Middle frontal gyrus (tissue), 1 donor: ENCODE measurements at regions not wholly inside any gene's neighbourhood (a gene's known extent, or its start where the extent isn't known, plus 50 kb on each side); places are given as distances from the start of the nearest gene placed in this dataset.
"Not testable (repeated sequence)": the region's sequence is repeated elsewhere in the genome, so short reads cannot be mapped to it uniquely, and the experiment has no call there.

Experiments used
- DNase-seq: peaks from one replicate; pipeline ENCODE4 v3.0.0-alpha.2; 2015; ENCODE audit warnings: low spot score; ENCODE audit errors: extremely low spot score

- no peak for DNase-seq
Measured at GRCh38 chr18:56282234-56283104, 355.9 kb downstream of the TXNL1 start.

GRCh38 chr18:56279816-56280215 lies 358.6 kb downstream of the TXNL1 start:
- not testable (repeated sequence) for DNase-seq

- no peak for DNase-seq
Measured at GRCh38 chr18:56278421-56279003, 359.9 kb downstream of the TXNL1 start.

GRCh38 chr18:56276466-56276865 lies 361.9 kb downstream of the TXNL1 start:
- no peak for DNase-seq

GRCh38 chr18:56273541-56274219 lies 364.7 kb downstream of the TXNL1 start:
- no peak for DNase-seq

GRCh38 chr18:56270671-56271250 lies 367.6 kb downstream of the TXNL1 start:
- DNase-seq, result no peak

GRCh38 chr18:56269958-56270357 lies 368.4 kb downstream of the TXNL1 start:
- no peak for DNase-seq

GRCh38 chr18:56268952-56269351 lies 369.4 kb downstream of the TXNL1 start:
- no peak for DNase-seq

- DNase-seq, result no peak
Measured at GRCh38 chr18:56267334-56267733, 371.1 kb downstream of the TXNL1 start.

GRCh38 chr18:56258178-56258577 lies 380.2 kb downstream of the TXNL1 start:
- DNase-seq, result no peak

GRCh38 chr18:56257205-56257604 lies 381.2 kb downstream of the TXNL1 start:
- no peak for DNase-seq

- DNase-seq, result no peak
Measured at GRCh38 chr18:56256659-56257058, 381.7 kb downstream of the TXNL1 start.

- no peak for DNase-seq
Measured at GRCh38 chr18:56255381-56255780, 383.0 kb downstream of the TXNL1 start.

GRCh38 chr18:56252456-56252855 lies 385.9 kb downstream of the TXNL1 start:
- DNase-seq, result no peak

- DNase-seq, result no peak
Measured at GRCh38 chr18:56248610-56249235, 389.7 kb downstream of the TXNL1 start.

GRCh38 chr18:56246916-56247315 lies 391.5 kb downstream of the TXNL1 start:
- no peak for DNase-seq

GRCh38 chr18:56245866-56246580 lies 392.4 kb downstream of the TXNL1 start:
- no peak for DNase-seq

GRCh38 chr18:56240405-56240804 lies 398.0 kb downstream of the TXNL1 start:
- DNase-seq, result no peak

GRCh38 chr18:56238576-56238975 lies 399.8 kb downstream of the TXNL1 start:
- no peak for DNase-seq

- DNase-seq, result no peak
Measured at GRCh38 chr18:56235481-56236013, 402.8 kb downstream of the TXNL1 start.

GRCh38 chr18:56235071-56235470 lies 403.3 kb downstream of the TXNL1 start:
- DNase-seq, result no peak
